Endodermal cell (in vitro differentiated cells): ENCODE measurements at regions not wholly inside any gene's neighbourhood (a gene's known extent, or its start where the extent isn't known, plus 50 kb on each side); places are given as distances from the start of the nearest gene placed in this dataset.

Experiments
- DNase-seq: peaks from one replicate; pipeline ENCODE4 v3.0.0-alpha.2; 2017
- H3K27ac ChIP-seq: 2 replicates; pipeline ENCODE4 v1.5.1; 2013; ENCODE audit warnings: mild to moderate bottlenecking, low read depth, low read length, moderate library complexity
- H3K27me3 ChIP-seq: 2 replicates; pipeline ENCODE4 v1.6.1; 2013; ENCODE audit warnings: mild to moderate bottlenecking, low read length, moderate library complexity; ENCODE audit not compliant: insufficient read depth, control insufficient read depth, poor library complexity, severe bottlenecking
- H3K36me3 ChIP-seq: 2 replicates; pipeline ENCODE4 v1.7.0; 2013; ENCODE audit warnings: mild to moderate bottlenecking, low read length, moderate library complexity; ENCODE audit not compliant: control insufficient read depth, insufficient read depth
- H3K4me1 ChIP-seq: one replicate; pipeline ENCODE4 v1.7.0; 2013; ENCODE audit warnings: low read length; ENCODE audit not compliant: control insufficient read depth, insufficient read depth
- H3K4me3 ChIP-seq: 2 replicates; pipeline ENCODE4 v1.5.1; 2013; ENCODE audit warnings: mild to moderate bottlenecking, low read length, moderate library complexity
- H3K9ac ChIP-seq: 2 replicates; pipeline ENCODE4 v1.6.1; 2013; ENCODE audit warnings: mild to moderate bottlenecking, low read length, moderate library complexity; ENCODE audit not compliant: poor library complexity, severe bottlenecking; ENCODE audit errors: extremely low read depth
- H3K9me3 ChIP-seq: 2 replicates; pipeline ENCODE4 v1.6.1; 2013; ENCODE audit warnings: mild to moderate bottlenecking, low read length, moderate library complexity; ENCODE audit not compliant: control insufficient read depth
- H3K27ac Mint-ChIP-seq: 2 replicates; pipeline ENCODE4 v1.8.0; 2020; ENCODE audit warnings: mixed read lengths
- H3K27me3 Mint-ChIP-seq: 2 replicates; pipeline ENCODE4 v1.8.0; 2021; ENCODE audit warnings: mild to moderate bottlenecking, mixed read lengths; ENCODE audit not compliant: insufficient read depth
- H3K36me3 Mint-ChIP-seq: 2 replicates; pipeline ENCODE4 v1.8.0; 2020; ENCODE audit warnings: low read depth, mixed read lengths
- H3K4me1 Mint-ChIP-seq: 2 replicates; pipeline ENCODE4 v1.8.0; 2020; ENCODE audit warnings: mixed read lengths
- H3K4me3 Mint-ChIP-seq: 2 replicates; pipeline ENCODE4 v1.8.0; 2020; ENCODE audit warnings: mild to moderate bottlenecking, moderate library complexity, mixed read lengths
- H3K9me3 Mint-ChIP-seq: 2 replicates; pipeline ENCODE4 v1.8.0; 2020; ENCODE audit warnings: mild to moderate bottlenecking, mixed read lengths
- CTCF ChIP-seq: fragments of 200-600 bp; sonication (generic); conservative IDR thresholded peaks from 2 replicates; pipeline ENCODE4 v1.5.0; 2021; ENCODE audit warnings: antibody characterized with exemption, mild to moderate bottlenecking
- WGBS, 2 experiments: methylation state at CpG; one replicate each; pipeline versions ENCODE4 v1.1.5 to v1.1.7; 2013; ENCODE audit warnings: missing lambda C conversion rate in 2 of 2, mixed read lengths in 1 of 2; ENCODE audit not compliant: insufficient coverage in 1 of 2, insufficient read length in 1 of 2; 5-methylcytosine and 5-hydroxymethylcytosine counted together

- Histone ChIP-seq H3K27ac (peak overlapping the region; percentile 25), H3K27me3 (no peaks in the 10 kb centered on the region), H3K4me3 (no peak overlapping the region), H3K9ac (no peak overlapping the region), H3K4me1 (no peaks in the 10 kb centered on the region), H3K36me3 (no peaks in the 10 kb centered on the region), H3K9me3 (no peaks in the 10 kb centered on the region)
- no peak for TF ChIP-seq CTCF
- Mint-ChIP-seq H3K4me1 (no peaks in the 10 kb centered on the region), H3K27me3 (no peaks in the 10 kb centered on the region), H3K27ac (no peak overlapping the region), H3K36me3 (no peaks in the 10 kb centered on the region), H3K4me3 (no peak overlapping the region), H3K9me3 (no peaks in the 10 kb centered on the region)
- WGBS, 2 experiments, result 73 to 83% methylated on average over 7 to 8 of the region's 8 CpGs
- peak; percentile 45 for DNase-seq
These were observed 129.8 kb upstream of the GBE1 start for GRCh38 chr3:81891055-81891895.

GRCh38 chr3:81888914-81889557 is 127.6 kb upstream of the GBE1 start:
- H3K4me1 Mint-ChIP-seq, result no peaks in the 10 kb centered on the region
- Histone ChIP-seq H3K9ac (no peak overlapping the region), H3K36me3 (no peaks in the 10 kb centered on the region), H3K27me3 (no peaks in the 10 kb centered on the region), H3K9me3 (no peaks in the 10 kb centered on the region), H3K4me1 (no peaks in the 10 kb centered on the region), H3K4me3 (no peak overlapping the region), H3K27ac (no peak overlapping the region)
- H3K27me3 Mint-ChIP-seq, result no peaks in the 10 kb centered on the region
- 93% methylated on average over 6 of the region's 6 CpGs for WGBS, 2 experiments
- no peak overlapping the region for H3K4me3 Mint-ChIP-seq
- no peaks in the 10 kb centered on the region for H3K9me3 Mint-ChIP-seq
- no peak for DNase-seq
- H3K36me3 Mint-ChIP-seq, result no peaks in the 10 kb centered on the region
- TF ChIP-seq CTCF, result no peak
- H3K27ac Mint-ChIP-seq, result no peak overlapping the region

- H3K9me3 ChIP-seq, result no peaks in the 10 kb centered on the region
- H3K4me1 Mint-ChIP-seq, result no peaks in the 10 kb centered on the region
- H3K4me3 Mint-ChIP-seq, result no peak overlapping the region
- no peak overlapping the region for H3K9ac ChIP-seq
- DNase-seq, result no peak
- no peaks in the 10 kb centered on the region for H3K36me3 ChIP-seq
- no peaks in the 10 kb centered on the region for H3K27me3 Mint-ChIP-seq
- H3K4me3 ChIP-seq, result no peak overlapping the region
- H3K36me3 Mint-ChIP-seq, result no peaks in the 10 kb centered on the region
- no peak overlapping the region for H3K27ac Mint-ChIP-seq
- H3K9me3 Mint-ChIP-seq, result no peaks in the 10 kb centered on the region
- H3K27ac ChIP-seq, result no peak overlapping the region
- no peak for TF ChIP-seq CTCF
- H3K27me3 ChIP-seq, result no peaks in the 10 kb centered on the region
- no peaks in the 10 kb centered on the region for H3K4me1 ChIP-seq
These were observed 126.0 kb upstream of the GBE1 start for GRCh38 chr3:81887448-81887847.
